ENCODE measurements at regions not wholly inside any gene's neighbourhood (a gene's known extent, or its start where the extent isn't known, plus 50 kb on each side); places are given as distances from the start of the nearest gene placed in this dataset.

DNA sequence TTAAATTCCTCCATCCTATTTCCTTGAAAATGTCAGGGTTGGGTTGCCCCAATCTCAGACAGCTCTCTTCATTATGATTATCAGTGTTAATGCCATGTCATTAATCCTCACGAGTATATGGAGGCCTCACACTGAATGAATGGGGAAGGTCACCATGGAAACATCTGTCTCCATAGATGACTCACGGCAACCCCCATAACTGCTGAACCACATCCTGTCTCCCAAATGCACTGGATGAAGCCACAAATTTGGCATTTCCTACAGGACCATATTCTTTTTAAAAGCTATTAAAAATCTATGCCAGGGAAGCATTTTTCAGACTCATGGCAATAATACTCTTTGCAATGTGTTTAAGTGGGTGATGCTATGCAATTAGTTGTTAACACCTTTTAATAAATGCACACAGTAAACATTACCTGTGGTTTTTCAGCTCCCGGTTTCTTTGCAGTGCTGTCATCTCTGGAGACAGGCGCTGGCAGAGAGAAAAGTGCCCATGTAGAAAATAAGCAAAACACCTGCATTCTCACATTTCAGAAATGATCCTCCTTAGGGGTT lies 80.1 kb upstream of the PTPRK start:
- TF ChIP-seq, protein P1, sequence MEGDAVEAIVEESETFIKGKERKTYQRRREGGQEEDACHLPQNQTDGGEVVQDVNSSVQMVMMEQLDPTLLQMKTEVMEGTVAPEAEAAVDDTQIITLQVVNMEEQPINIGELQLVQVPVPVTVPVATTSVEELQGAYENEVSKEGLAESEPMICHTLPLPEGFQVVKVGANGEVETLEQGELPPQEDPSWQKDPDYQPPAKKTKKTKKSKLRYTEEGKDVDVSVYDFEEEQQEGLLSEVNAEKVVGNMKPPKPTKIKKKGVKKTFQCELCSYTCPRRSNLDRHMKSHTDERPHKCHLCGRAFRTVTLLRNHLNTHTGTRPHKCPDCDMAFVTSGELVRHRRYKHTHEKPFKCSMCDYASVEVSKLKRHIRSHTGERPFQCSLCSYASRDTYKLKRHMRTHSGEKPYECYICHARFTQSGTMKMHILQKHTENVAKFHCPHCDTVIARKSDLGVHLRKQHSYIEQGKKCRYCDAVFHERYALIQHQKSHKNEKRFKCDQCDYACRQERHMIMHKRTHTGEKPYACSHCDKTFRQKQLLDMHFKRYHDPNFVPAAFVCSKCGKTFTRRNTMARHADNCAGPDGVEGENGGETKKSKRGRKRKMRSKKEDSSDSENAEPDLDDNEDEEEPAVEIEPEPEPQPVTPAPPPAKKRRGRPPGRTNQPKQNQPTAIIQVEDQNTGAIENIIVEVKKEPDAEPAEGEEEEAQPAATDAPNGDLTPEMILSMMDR (conservative IDR thresholded peaks at IDR 0.05; ENCODE audit: low read length): no peak
- no peak for TF ChIP-seq EZH2phosphoT487 (IDR thresholded peaks at IDR 0.05; ENCODE audit: borderline replicate concordance, low read depth, low read length)
